ENCODE measurements at regions not wholly inside any gene's neighbourhood (a gene's known extent, or its start where the extent isn't known, plus 50 kb on each side); places are given as distances from the start of the nearest gene placed in this dataset.

GRCh38 chr1:105934806-105935205 is 1121.7 kb upstream of the PRMT6 start:
- TF ChIP-seq CTCF (IDR thresholded peaks at IDR 0.05; ENCODE audit: low read depth, low read length) (no peak), EZH2phosphoT487 (IDR thresholded peaks at IDR 0.05; ENCODE audit: low read depth) (no peak)

Measured in OCI-LY3 (cell line).